HEK293 (cell line): ENCODE measurements at regions not wholly inside any gene's neighbourhood (a gene's known extent, or its start where the extent isn't known, plus 50 kb on each side); places are given as distances from the start of the nearest gene placed in this dataset.

ENCODE experiments used
- CTCF ChIP-seq: fragments of 450-650 bp; formaldehyde crosslinking; IDR thresholded peaks from 2 replicates; pipeline ENCODE4 v1.5.1; 2016; ENCODE audit warnings: missing biosample characterization, missing genetic modification characterization
- TRIM28 ChIP-seq: IDR thresholded peaks from 2 replicates; pipeline ENCODE4 v1.6.1; 2011; ENCODE audit warnings: low read length, control low read depth, borderline replicate concordance
- ZBTB48 ChIP-seq: fragments of 450-650 bp; formaldehyde crosslinking; IDR thresholded peaks from 2 replicates; pipeline ENCODE4 v1.5.1; 2016; ENCODE audit warnings: missing biosample characterization, missing genetic modification characterization
- ZNF169 ChIP-seq: fragments of 450-650 bp; formaldehyde crosslinking; IDR thresholded peaks from 2 replicates; pipeline ENCODE4 v1.5.1; 2016; ENCODE audit warnings: missing biosample characterization, missing genetic modification characterization
- ZNF433 ChIP-seq: fragments of 450-650 bp; formaldehyde crosslinking; IDR thresholded peaks from 2 replicates; pipeline ENCODE4 v1.5.1; 2016; ENCODE audit warnings: missing biosample characterization, missing genetic modification characterization, low read depth
- ZNF501 ChIP-seq: fragments of 450-650 bp; formaldehyde crosslinking; IDR thresholded peaks from 2 replicates; pipeline ENCODE4 v1.5.1; 2016; ENCODE audit warnings: missing biosample characterization, missing genetic modification characterization

DNA sequence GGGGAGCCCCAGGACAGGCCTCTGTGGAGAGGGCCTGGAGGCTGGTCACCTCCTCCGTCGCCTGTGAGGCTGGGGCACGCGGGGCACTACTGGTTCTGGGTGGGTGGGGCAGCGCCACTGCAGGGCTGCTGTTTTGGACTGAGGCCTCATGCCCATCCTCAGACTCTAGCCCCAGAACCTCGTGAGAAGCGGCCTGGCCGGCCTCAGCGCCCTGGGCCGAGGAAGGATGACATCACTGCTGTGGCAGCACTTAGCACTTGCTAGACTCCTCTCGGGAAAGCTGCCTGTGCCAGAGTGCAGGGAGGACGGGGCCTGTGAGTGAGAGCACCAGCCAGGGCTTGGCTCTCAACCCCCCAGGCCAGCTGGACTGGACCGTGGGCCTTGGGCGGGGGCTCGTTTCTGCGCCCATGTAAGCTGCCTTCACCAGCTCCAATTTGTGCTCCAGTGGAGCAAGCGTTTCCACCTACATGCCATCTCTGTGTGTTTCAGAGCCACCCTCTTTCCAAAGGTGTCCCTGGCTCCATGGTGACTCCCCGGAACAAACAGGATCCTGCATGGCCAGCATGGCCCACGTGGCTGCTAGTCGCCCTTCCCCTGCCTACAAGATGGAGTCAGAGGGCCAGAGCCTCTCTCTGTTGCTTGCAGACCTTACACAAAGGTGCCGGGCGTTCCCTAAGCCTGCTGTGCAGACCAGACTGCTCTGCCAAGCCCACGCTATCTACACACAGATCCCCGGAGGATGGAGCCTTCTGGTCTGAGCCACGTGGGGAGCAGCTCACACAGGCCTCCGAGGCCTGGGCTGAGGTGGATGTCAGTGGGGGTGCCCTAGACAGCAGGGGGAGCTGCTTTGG lies 102.9 kb downstream of the CTTN start:
- TF ChIP-seq ZBTB48 (tag by site-specific recombination) (no peak), CTCF (no peak), TRIM28 (no peak), ZNF169 (no peak), ZNF501 (tag by site-specific recombination) (no peak), ZNF433 (tag by site-specific recombination) (no peak)
